ENCODE measurements at regions not wholly inside any gene's neighbourhood (a gene's known extent, or its start where the extent isn't known, plus 50 kb on each side); places are given as distances from the start of the nearest gene placed in this dataset.

DNA sequence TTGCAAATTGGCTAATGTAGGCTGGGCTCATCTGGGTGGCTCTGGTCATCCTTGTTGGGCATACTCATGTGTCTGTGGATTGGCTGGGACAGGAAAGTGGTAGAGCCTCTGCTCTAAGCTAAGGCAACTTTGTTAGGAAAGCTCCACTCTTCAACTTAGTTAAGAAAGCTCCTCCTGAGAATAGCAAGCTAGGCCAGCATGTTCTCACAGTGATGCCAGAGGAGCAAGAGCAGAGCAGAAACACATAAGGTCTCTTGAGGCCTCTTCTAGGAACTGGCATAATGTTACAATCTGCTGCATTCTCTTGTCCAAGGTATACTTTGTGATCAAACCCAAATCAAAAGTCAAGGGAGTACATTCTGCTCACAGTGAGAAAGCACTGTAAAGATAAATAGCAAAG lies 158.6 kb upstream of the RORA start:
- TF ChIP-seq, protein P1, sequence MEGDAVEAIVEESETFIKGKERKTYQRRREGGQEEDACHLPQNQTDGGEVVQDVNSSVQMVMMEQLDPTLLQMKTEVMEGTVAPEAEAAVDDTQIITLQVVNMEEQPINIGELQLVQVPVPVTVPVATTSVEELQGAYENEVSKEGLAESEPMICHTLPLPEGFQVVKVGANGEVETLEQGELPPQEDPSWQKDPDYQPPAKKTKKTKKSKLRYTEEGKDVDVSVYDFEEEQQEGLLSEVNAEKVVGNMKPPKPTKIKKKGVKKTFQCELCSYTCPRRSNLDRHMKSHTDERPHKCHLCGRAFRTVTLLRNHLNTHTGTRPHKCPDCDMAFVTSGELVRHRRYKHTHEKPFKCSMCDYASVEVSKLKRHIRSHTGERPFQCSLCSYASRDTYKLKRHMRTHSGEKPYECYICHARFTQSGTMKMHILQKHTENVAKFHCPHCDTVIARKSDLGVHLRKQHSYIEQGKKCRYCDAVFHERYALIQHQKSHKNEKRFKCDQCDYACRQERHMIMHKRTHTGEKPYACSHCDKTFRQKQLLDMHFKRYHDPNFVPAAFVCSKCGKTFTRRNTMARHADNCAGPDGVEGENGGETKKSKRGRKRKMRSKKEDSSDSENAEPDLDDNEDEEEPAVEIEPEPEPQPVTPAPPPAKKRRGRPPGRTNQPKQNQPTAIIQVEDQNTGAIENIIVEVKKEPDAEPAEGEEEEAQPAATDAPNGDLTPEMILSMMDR (IDR thresholded peaks at IDR 0.05) = no peak
- no peak for TF ChIP-seq SP1 (CRISPR knock-in tag; conservative IDR thresholded peaks at IDR 0.05)
- TF ChIP-seq OVOL2 (CRISPR knock-in tag; IDR thresholded peaks at IDR 0.05; ENCODE audit: borderline replicate concordance) = no peak
- no peak for TF ChIP-seq CREM (CRISPR knock-in tag; IDR thresholded peaks at IDR 0.05)
- TF ChIP-seq, protein P2, sequence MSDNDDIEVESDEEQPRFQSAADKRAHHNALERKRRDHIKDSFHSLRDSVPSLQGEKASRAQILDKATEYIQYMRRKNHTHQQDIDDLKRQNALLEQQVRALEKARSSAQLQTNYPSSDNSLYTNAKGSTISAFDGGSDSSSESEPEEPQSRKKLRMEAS (CRISPR knock-in tag; IDR thresholded peaks at IDR 0.05) = no peak
- TF ChIP-seq NR2C2 (CRISPR knock-in tag; IDR thresholded peaks at IDR 0.05) = no peak
- TF ChIP-seq, protein P3, sequence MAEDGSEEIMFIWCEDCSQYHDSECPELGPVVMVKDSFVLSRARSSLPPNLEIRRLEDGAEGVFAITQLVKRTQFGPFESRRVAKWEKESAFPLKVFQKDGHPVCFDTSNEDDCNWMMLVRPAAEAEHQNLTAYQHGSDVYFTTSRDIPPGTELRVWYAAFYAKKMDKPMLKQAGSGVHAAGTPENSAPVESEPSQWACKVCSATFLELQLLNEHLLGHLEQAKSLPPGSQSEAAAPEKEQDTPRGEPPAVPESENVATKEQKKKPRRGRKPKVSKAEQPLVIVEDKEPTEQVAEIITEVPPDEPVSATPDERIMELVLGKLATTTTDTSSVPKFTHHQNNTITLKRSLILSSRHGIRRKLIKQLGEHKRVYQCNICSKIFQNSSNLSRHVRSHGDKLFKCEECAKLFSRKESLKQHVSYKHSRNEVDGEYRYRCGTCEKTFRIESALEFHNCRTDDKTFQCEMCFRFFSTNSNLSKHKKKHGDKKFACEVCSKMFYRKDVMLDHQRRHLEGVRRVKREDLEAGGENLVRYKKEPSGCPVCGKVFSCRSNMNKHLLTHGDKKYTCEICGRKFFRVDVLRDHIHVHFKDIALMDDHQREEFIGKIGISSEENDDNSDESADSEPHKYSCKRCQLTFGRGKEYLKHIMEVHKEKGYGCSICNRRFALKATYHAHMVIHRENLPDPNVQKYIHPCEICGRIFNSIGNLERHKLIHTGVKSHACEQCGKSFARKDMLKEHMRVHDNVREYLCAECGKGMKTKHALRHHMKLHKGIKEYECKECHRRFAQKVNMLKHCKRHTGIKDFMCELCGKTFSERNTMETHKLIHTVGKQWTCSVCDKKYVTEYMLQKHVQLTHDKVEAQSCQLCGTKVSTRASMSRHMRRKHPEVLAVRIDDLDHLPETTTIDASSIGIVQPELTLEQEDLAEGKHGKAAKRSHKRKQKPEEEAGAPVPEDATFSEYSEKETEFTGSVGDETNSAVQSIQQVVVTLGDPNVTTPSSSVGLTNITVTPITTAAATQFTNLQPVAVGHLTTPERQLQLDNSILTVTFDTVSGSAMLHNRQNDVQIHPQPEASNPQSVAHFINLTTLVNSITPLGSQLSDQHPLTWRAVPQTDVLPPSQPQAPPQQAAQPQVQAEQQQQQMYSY (CRISPR knock-in tag; IDR thresholded peaks at IDR 0.05) = no peak
- no peak for TF ChIP-seq CBFB (CRISPR knock-in tag; IDR thresholded peaks at IDR 0.05; ENCODE audit: low read depth)
- no peak for TF ChIP-seq ETV6 (CRISPR knock-in tag; IDR thresholded peaks at IDR 0.05)
- TF ChIP-seq, protein P4, sequence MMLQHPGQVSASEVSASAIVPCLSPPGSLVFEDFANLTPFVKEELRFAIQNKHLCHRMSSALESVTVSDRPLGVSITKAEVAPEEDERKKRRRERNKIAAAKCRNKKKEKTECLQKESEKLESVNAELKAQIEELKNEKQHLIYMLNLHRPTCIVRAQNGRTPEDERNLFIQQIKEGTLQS (CRISPR knock-in tag; conservative IDR thresholded peaks at IDR 0.05) = no peak
- no peak for TF ChIP-seq SOX15 (CRISPR knock-in tag; IDR thresholded peaks at IDR 0.05)
- TF ChIP-seq JUN (CRISPR knock-in tag; IDR thresholded peaks at IDR 0.05) = no peak
- no peak for TF ChIP-seq NFYB (CRISPR knock-in tag; conservative IDR thresholded peaks at IDR 0.05; ENCODE audit: low read depth)

All from WTC11 (cell line).